DOHH2 (cell line): ENCODE measurements at regions not wholly inside any gene's neighbourhood (a gene's known extent, or its start where the extent isn't known, plus 50 kb on each side); places are given as distances from the start of the nearest gene placed in this dataset.

Source experiments
- EZH2phosphoT487 ChIP-seq: fragments of 200-600 bp; sonication (generic); IDR thresholded peaks from 2 replicates; pipeline ENCODE4 v1.6.1; 2017; ENCODE audit warnings: borderline replicate concordance, mild to moderate bottlenecking, antibody characterized with exemption, low read length, moderate library complexity, mixed read lengths
- TF ChIP-seq, protein P1 (sequence below): fragments of 200-600 bp; sonication (generic); IDR thresholded peaks from one replicate; pipeline ENCODE4 v1.5.1; 2014; ENCODE audit warnings: antibody characterized with exemption, mild to moderate bottlenecking, low read depth, low read length; ENCODE audit not compliant: poor library complexity, severe bottlenecking

- TF ChIP-seq, protein P1, sequence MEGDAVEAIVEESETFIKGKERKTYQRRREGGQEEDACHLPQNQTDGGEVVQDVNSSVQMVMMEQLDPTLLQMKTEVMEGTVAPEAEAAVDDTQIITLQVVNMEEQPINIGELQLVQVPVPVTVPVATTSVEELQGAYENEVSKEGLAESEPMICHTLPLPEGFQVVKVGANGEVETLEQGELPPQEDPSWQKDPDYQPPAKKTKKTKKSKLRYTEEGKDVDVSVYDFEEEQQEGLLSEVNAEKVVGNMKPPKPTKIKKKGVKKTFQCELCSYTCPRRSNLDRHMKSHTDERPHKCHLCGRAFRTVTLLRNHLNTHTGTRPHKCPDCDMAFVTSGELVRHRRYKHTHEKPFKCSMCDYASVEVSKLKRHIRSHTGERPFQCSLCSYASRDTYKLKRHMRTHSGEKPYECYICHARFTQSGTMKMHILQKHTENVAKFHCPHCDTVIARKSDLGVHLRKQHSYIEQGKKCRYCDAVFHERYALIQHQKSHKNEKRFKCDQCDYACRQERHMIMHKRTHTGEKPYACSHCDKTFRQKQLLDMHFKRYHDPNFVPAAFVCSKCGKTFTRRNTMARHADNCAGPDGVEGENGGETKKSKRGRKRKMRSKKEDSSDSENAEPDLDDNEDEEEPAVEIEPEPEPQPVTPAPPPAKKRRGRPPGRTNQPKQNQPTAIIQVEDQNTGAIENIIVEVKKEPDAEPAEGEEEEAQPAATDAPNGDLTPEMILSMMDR = no peak
- no peak for TF ChIP-seq EZH2phosphoT487
These were observed 80.5 kb downstream of the VCAM1 start for GRCh38 chr1:100799954-100800612.
